ENCODE measurements at regions not wholly inside any gene's neighbourhood (a gene's known extent, or its start where the extent isn't known, plus 50 kb on each side); places are given as distances from the start of the nearest gene placed in this dataset.
"Not testable (repeated sequence)": the region's sequence is repeated elsewhere in the genome, so short reads cannot be mapped to it uniquely, and the experiment has no call there.

DNA sequence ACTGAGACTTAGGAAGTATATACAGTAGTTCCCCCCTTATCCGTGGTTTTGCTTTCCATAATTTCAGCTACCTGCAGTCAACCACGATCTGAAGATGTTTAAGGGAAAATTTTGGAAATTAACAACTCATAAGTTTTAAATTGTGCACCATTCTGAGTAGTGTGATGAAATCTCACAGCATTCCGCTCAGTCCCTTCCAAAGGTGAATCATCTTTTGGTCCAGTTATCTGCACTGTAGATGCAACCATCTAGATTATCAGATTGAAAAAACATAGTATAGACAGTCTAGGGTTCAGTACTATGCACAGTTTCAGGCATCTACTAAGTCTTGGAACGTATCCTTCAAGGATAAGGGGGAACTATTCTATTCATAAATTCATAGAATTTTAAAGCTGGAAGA is 109.0 kb downstream of the ANXA3 start:
- DNase-seq (ENCODE audit: low spot score) = no peak

DNA sequence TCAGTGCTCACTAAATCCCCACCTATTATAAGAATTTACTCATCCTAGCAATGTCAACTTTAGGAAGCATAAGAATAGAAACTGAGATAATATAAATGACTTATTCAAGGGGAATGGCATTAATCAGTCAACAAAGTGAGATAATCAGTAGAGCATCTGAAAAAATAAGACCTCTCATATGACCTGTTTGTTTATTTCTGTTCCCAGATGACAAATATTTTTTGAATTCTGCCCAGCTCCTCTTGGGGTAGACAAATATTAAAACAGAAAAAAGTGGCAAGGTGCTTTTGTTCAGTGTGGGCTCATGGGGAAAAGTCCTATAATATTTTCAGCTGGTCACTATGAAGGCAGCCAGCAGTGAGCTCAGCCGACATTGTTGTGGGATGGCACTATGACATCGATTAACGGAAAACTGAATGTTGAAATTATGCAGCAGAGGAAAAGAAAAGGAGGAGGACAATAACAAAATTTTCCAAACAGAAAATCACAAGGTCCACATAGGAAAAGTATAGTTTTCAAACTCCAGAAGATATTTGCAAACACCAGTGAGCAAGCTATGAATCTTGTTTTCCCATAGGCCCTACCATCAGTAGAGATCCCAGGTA is 109.6 kb downstream of the ANXA3 start:
- DNase-seq (ENCODE audit: low spot score) = no peak

- DNase-seq (ENCODE audit: low spot score) = no peak
Measured at GRCh38 chr4:78661921-78662521, 110.5 kb downstream of the ANXA3 start.

DNA sequence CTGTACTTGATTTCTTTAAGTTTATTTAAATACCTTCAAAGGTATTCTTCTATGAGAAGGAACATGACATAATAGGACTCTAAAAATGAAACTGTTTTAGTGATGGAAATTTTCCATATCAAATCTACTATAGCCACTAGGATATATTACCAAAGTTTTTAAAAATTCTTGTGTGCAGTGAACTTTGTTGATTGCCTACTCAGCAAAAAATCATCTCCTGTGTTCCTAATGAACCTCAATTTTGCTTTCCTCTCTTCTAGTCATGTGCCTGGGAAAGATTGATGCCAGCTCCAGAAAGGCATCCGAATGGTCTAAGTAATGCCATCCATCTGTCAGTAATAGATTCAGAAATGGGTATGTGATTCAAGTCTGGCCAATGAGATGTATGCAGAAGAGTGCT is 111.1 kb downstream of the ANXA3 start:
- DNase-seq (ENCODE audit: low spot score) = no peak

- not testable (repeated sequence) for DNase-seq (ENCODE audit: low spot score)
Measured at GRCh38 chr4:78664296-78664695, 111.9 kb upstream of the BMP2K start.

GRCh38 chr4:78665216-78665770 is 110.9 kb upstream of the BMP2K start:
- no peak for DNase-seq (ENCODE audit: low spot score)

DNA sequence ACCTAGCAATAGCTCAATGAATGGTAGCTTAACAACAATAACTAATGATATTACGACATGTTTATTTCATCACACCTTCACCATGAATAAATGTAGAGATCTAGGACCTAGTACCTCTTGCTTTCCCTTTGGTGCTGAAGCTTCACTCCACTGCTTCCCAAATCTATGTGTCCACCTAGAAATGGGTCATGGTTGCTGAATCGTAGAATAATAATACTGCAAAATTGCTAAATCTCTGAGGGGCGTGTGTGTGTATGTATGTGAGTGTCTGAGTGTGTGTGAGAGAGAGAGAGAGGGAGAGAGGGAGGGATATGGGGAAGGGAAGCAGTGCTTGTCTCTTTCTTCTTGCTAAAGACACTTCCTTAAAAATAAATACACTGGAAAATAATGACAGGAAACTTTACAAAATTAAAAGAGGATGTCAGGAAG is 109.3 kb upstream of the BMP2K start:
- DNase-seq (ENCODE audit: low spot score) = no peak

GRCh38 chr4:78667325-78667724 is 108.8 kb upstream of the BMP2K start:
- DNase-seq (ENCODE audit: low spot score) = no peak

GRCh38 chr4:78667764-78668163 is 108.4 kb upstream of the BMP2K start:
- no peak for DNase-seq (ENCODE audit: low spot score)

- DNase-seq (ENCODE audit: low spot score) = no peak
Measured at GRCh38 chr4:78669453-78669852, 106.7 kb upstream of the BMP2K start.

DNA sequence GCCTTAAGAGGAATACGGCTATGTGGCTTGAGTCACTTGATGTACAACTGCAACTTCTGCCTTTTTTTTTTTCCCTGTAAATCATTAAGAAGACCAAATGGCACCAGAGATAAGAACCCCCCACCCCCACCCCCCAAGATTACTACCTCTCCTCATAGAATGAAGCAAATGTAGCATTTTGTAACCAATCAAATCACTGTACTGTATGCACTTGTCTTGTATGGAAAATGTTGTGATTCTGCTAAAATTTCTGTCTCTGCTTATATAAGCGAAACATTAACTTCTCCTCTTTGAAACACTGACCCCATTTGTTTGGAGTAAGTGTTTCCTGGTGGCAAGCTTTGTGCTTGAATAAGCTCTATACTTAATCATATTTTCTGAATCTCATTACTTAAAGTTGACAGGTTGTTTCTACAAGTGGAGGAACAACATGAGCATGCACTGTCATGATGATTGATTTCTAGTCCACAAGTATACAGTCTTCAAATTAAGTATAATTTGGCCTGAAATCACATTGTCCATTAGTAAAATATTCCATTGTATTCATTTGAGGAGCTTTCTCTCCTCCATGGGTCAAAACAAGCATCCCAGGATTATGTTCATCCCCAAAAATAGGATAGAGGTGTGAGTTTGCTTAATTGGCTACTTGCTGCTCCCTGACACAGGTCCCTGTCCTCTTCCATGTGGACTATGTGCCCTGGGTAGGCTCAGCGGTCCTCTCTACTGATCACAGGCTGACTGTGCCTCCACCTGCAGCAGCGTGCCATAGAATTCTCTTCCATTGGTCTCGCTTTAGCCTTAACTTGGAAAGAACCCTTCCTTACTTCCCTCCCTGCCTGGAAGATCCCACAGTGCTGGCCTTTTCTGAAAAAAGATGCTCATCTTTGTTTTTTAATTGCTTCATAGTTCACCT is 104.0 kb upstream of the BMP2K start:
- no peak for DNase-seq (ENCODE audit: low spot score)

DNA sequence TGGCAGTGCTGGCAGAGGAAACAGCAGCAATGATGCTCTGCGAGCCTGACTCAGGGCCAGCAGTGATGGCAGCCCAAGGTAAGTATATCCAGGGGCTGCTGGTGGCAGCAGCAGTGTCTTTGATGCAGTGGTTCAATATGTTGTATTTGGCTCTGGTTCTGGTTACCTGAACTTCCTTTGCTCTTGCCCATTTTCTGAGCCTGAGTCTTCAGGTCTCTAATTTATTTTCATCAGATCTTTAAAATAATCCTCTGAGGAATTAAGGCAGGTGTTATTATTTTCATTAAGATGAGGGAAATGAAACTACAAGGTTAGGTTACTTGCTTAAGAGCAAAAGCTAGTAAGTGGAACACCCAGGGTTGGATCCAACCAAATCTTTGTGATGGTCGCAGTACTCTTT is 102.8 kb upstream of the BMP2K start:
- DNase-seq (ENCODE audit: low spot score) = no peak

DNA sequence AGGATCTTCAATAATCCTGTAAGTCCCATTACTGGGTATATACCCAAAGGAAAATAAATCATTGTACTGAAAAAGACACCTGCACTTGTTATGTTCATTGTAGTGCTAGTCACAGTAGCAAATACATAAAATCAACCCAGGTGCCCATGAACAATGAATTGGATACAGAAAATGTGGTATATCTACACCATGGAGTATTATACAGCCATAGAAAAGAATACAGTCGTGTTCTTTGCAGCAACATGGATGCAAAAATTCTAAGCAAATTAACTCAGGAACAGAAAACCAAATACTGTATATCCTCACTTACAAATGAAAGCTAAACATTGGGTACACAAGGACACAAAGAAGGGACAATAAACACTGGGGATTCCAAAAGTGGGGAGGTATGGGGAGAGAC is 100.8 kb upstream of the BMP2K start:
- DNase-seq (ENCODE audit: low spot score) = no peak

GRCh38 chr4:78682070-78682469 is 94.1 kb upstream of the BMP2K start:
- no peak for DNase-seq (ENCODE audit: low spot score)

DNA sequence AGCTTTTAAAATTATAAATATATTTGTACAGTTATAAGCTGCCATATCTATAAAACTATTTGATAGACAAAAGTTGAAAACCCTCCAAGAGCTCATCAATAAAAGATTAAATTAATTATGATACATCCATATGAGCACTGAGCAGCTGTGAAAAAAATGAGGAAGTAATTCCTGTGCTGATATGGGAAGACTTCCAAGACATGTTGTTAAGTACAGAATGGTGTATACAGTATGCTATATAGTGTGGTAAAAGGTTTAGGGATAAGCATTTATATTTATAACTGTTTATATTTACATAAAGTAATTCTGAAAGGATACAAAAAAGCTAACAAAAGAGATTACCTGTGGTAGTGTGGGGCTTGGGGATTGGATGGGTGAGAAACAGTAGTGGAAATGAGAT is 92.8 kb upstream of the BMP2K start:
- no peak for DNase-seq (ENCODE audit: low spot score)

DNA sequence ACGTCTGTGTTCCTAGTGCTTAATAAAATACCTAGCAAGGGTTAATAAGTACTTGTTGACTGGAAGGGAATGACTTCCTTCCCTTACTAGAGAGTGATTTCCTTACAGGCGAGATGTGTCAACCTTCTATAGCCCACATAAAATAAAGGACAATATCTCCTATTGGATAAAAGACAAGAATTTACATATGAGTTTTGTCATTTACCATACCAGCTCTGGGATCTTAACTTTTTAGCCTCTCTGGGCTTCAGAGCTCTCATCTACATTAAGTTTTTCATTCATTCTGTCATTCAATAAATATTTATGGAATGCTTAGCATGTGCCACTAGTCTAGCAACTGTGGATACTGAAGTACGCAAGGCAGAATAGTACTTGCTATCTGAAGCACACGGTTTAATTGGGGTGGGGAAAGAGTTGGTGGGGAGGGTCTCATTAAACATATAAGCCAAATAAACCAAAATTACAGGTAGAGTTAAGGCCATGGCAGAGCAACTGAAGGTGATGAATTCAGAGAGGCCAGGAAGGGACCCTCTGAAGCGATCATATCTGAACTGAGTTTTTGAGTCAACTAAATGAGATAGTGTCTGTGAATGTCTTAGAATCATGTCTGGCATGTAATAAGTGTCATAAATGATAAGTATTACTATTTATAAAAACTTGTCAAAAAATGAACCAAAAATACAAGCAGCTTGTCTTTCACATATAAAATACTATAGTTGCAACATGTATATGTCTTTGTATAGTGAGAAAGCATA is 91.6 kb upstream of the BMP2K start:
- no peak for DNase-seq (ENCODE audit: low spot score)

DNA sequence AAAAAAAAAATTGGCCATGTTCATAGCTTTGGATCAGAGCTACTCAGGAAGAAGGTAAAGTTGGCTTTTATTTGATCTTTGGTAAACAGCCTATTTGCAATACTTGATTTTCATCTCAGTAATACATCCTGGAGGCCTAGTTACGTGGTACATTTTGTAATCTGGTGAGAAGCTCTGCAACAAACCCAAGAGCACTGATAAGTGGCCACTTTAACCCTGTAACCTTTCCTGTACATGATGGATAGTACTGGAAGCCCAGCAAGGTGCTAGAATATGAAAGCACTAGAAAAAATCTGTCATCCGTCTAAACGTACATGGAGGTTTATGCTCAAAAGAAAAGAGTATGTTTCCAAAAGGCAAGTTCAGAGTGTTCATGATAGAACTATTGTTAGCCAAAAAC is 88.3 kb upstream of the BMP2K start:
- no peak for DNase-seq (ENCODE audit: low spot score)

DNA sequence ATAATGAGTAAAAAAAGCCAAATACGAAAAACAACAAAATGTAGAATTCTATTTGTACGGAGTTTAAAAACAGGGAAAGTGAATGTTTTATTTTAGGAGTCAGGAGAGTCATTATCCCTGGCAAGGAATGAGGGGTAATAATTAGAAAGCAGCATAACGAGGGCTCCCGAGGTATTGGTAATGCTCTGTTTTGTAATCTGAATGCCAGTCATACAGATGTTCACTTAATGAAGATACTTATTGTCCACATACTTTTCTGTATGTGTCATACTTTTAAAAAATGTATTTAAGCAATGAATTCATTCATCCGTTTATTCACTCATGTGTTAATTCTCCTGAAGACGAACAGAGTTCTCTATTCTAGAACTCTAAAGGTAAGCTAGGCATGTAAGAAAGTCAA is 87.8 kb upstream of the BMP2K start:
- DNase-seq (ENCODE audit: low spot score) = no peak

GRCh38 chr4:78689261-78689660 is 86.9 kb upstream of the BMP2K start:
- DNase-seq (ENCODE audit: low spot score) = no peak

- DNase-seq (ENCODE audit: low spot score) = no peak
Measured at GRCh38 chr4:78689700-78690323, 86.3 kb upstream of the BMP2K start.

- no peak for DNase-seq (ENCODE audit: low spot score)
Measured at GRCh38 chr4:78691334-78691754, 84.8 kb upstream of the BMP2K start.
